ENCODE measurements at regions not wholly inside any gene's neighbourhood (a gene's known extent, or its start where the extent isn't known, plus 50 kb on each side); places are given as distances from the start of the nearest gene placed in this dataset.
"Not testable (repeated sequence)": the region's sequence is repeated elsewhere in the genome, so short reads cannot be mapped to it uniquely, and the experiment has no call there.

- no peaks in the 10 kb centered on the region for H3K9me3 Mint-ChIP-seq (ENCODE audit: unreplicated experiment)
- no peaks in the 10 kb centered on the region for H3K36me3 Mint-ChIP-seq (ENCODE audit: unreplicated experiment)
- H3K4me3 Mint-ChIP-seq (ENCODE audit: unreplicated experiment), result no peak overlapping the region
- TF ChIP-seq CTCF (IDR thresholded peaks at IDR 0.05), result no peak
- H3K4me1 Mint-ChIP-seq (ENCODE audit: unreplicated experiment), result peaks cover 2% of the 10 kb centered on the region
- H3K27ac Mint-ChIP-seq (ENCODE audit: unreplicated experiment), result no peak overlapping the region
- H3K27me3 Mint-ChIP-seq (ENCODE audit: unreplicated experiment), result no peaks in the 10 kb centered on the region
- DNase-seq (ENCODE audit: extremely low spot score, unreplicated experiment), result no peak
Measured at GRCh38 chr9:107571148-107571547, 81.6 kb upstream of the KLF4 start.

DNA sequence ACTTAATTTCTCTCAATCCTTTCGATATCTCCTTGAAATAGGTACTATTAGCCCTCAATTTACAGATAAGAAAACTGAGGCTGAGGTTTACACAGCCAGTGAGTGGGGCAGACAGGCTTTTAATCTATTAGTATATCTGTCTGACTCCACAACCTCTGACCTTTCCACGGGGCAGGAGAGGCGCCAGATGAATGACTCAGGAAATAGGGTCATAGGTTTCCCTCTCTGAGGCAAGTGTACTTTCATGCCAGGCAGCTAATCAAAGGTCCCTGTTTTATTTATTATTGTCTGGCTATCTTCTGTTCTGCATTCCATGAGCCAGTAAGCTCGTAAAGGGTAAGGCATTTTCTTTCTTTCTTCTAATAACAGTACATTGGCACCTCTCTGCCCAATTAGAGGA is 79.6 kb upstream of the KLF4 start:
- Mint-ChIP-seq H3K9me3 (ENCODE audit: unreplicated experiment) (no peaks in the 10 kb centered on the region), H3K27me3 (ENCODE audit: unreplicated experiment) (no peaks in the 10 kb centered on the region), H3K4me3 (ENCODE audit: unreplicated experiment) (no peak overlapping the region), H3K27ac (ENCODE audit: unreplicated experiment) (no peak overlapping the region), H3K4me1 (ENCODE audit: unreplicated experiment) (peaks cover 2% of the 10 kb centered on the region), H3K36me3 (ENCODE audit: unreplicated experiment) (no peaks in the 10 kb centered on the region)
- no peak for TF ChIP-seq CTCF (IDR thresholded peaks at IDR 0.05)
- no peak for DNase-seq (ENCODE audit: extremely low spot score, unreplicated experiment)

DNA sequence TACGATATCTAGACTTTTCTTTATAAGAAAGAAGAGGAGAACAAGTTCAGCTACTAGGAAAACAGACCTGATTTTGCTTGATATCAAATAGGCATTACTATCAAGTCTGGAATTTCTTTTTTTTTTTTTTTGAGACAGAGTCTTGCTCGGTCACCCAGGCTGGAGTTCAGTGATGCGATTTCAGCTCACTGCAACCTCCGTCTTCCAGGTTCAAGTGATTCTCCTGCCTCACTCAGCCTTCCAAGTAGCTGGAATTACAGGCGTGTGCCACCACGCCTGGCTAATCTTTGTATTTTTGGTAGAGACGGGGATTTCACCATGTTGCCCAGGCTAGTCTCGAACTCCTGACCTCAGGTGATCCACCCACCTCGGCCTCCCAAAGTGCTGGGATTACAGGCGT is 78.8 kb upstream of the KLF4 start:
- not testable (repeated sequence) for DNase-seq (ENCODE audit: extremely low spot score, unreplicated experiment); H3K9me3 Mint-ChIP-seq (ENCODE audit: unreplicated experiment); H3K36me3 Mint-ChIP-seq (ENCODE audit: unreplicated experiment); H3K4me1 Mint-ChIP-seq (ENCODE audit: unreplicated experiment); H3K4me3 Mint-ChIP-seq (ENCODE audit: unreplicated experiment); H3K27me3 Mint-ChIP-seq (ENCODE audit: unreplicated experiment); H3K27ac Mint-ChIP-seq (ENCODE audit: unreplicated experiment)

DNA sequence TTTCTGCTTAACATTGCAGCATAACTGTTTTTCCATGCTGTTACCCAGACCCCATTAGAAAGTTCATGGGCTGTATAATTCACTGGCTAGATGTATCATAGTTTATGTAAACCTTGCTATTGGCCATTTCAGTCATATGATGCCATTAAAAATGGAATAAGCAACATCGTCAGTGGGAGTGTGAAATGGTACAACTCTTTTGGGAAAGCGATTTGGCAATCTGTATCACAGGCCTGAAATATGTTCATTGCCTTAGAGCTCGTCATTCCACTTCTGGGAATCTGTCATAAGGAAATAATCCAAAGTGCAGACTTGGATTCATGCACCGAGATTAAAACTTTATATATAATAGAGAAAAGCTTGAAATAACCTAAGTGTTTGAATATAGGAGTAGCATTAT is 77.9 kb upstream of the KLF4 start:
- Mint-ChIP-seq H3K4me1 (ENCODE audit: unreplicated experiment) (peaks cover 2% of the 10 kb centered on the region), H3K27me3 (ENCODE audit: unreplicated experiment) (no peaks in the 10 kb centered on the region), H3K36me3 (ENCODE audit: unreplicated experiment) (no peaks in the 10 kb centered on the region), H3K27ac (ENCODE audit: unreplicated experiment) (no peak overlapping the region), H3K4me3 (ENCODE audit: unreplicated experiment) (no peak overlapping the region), H3K9me3 (ENCODE audit: unreplicated experiment) (no peaks in the 10 kb centered on the region)
- DNase-seq (ENCODE audit: extremely low spot score, unreplicated experiment), result no peak
- TF ChIP-seq CTCF (IDR thresholded peaks at IDR 0.05), result no peak

DNA sequence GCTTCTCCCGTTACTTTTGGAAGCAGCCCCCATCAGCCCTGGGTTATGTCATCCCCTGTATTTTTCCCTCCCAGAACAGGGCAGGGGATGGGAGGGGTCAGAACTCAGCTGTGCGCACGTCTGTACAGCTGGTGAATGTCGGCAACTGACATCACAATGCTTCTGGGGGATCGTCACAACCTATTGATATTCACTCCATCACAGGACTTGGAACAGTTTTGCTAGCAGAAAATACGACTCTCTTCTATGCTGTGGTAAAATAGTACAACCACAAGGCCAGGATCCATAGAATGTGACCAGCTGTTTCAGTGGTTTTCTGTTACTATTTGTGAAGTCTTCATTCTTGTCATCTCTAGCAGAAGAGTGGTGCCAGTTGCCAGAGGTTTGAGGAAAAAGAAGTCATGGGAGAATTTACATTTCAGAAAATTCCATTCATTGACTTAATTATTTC is 77.1 kb upstream of the KLF4 start:
- H3K4me3 Mint-ChIP-seq (ENCODE audit: unreplicated experiment), result no peak overlapping the region
- H3K4me1 Mint-ChIP-seq (ENCODE audit: unreplicated experiment), result peaks cover 2% of the 10 kb centered on the region
- no peaks in the 10 kb centered on the region for H3K9me3 Mint-ChIP-seq (ENCODE audit: unreplicated experiment)
- no peak for DNase-seq (ENCODE audit: extremely low spot score, unreplicated experiment)
- H3K27ac Mint-ChIP-seq (ENCODE audit: unreplicated experiment), result no peak overlapping the region
- no peak for TF ChIP-seq CTCF (IDR thresholded peaks at IDR 0.05)
- H3K27me3 Mint-ChIP-seq (ENCODE audit: unreplicated experiment), result no peaks in the 10 kb centered on the region
- no peaks in the 10 kb centered on the region for H3K36me3 Mint-ChIP-seq (ENCODE audit: unreplicated experiment)

GRCh38 chr9:107562798-107563197 is 73.2 kb upstream of the KLF4 start:
- no peak overlapping the region for H3K27ac Mint-ChIP-seq (ENCODE audit: unreplicated experiment)
- no peak for DNase-seq (ENCODE audit: extremely low spot score, unreplicated experiment)
- H3K27me3 Mint-ChIP-seq (ENCODE audit: unreplicated experiment), result peaks cover 2% of the 10 kb centered on the region
- peaks cover 2% of the 10 kb centered on the region for H3K4me1 Mint-ChIP-seq (ENCODE audit: unreplicated experiment)
- no peak overlapping the region for H3K4me3 Mint-ChIP-seq (ENCODE audit: unreplicated experiment)
- no peak for TF ChIP-seq CTCF (IDR thresholded peaks at IDR 0.05)
- no peaks in the 10 kb centered on the region for H3K36me3 Mint-ChIP-seq (ENCODE audit: unreplicated experiment)
- no peaks in the 10 kb centered on the region for H3K9me3 Mint-ChIP-seq (ENCODE audit: unreplicated experiment)

Measured in osteocyte (in vitro differentiated cells).